H9 (cell line): ENCODE measurements at regions not wholly inside any gene's neighbourhood (a gene's known extent, or its start where the extent isn't known, plus 50 kb on each side); places are given as distances from the start of the nearest gene placed in this dataset.

Experiments
- DNase-seq: peaks from one replicate; pipeline ENCODE4 v3.0.0-alpha.2; 2017
- H2AFZ ChIP-seq: one replicate; pipeline ENCODE4 v1.6.1; 2013; ENCODE audit warnings: mild to moderate bottlenecking, low read length, control low read depth, moderate library complexity
- H2AK5ac ChIP-seq: 2 replicates; pipeline ENCODE4 v1.6.1; 2013; ENCODE audit warnings: low read length, control low read depth, mixed read lengths; ENCODE audit not compliant: insufficient read length
- H2BK120ac ChIP-seq: one replicate; pipeline ENCODE4 v1.6.1; 2013; ENCODE audit warnings: low read depth, mild to moderate bottlenecking, low read length, control low read depth, inconsistent platforms; ENCODE audit not compliant: poor library complexity, severe bottlenecking
- H2BK12ac ChIP-seq: 2 replicates; pipeline ENCODE4 v1.6.1; 2013; ENCODE audit warnings: low read length, control low read depth, mixed read lengths, low read depth; ENCODE audit not compliant: insufficient read length
- H2BK15ac ChIP-seq: 2 replicates; pipeline ENCODE4 v1.6.1; 2013; ENCODE audit warnings: low read depth, low read length, control low read depth
- H2BK20ac ChIP-seq: one replicate; pipeline ENCODE4 v1.6.1; 2013; ENCODE audit warnings: low read depth, mild to moderate bottlenecking, low read length, control low read depth, inconsistent platforms; ENCODE audit not compliant: poor library complexity, severe bottlenecking
- H2BK5ac ChIP-seq: 2 replicates; pipeline ENCODE4 v1.6.1; 2013; ENCODE audit warnings: low read length, control low read depth, mixed read lengths; ENCODE audit not compliant: insufficient read length
- H3K14ac ChIP-seq: 2 replicates; pipeline ENCODE4 v1.6.1; 2013; ENCODE audit warnings: low read length, control low read depth; ENCODE audit not compliant: insufficient read depth
- H3K18ac ChIP-seq: 2 replicates; pipeline ENCODE4 v1.6.1; 2013; ENCODE audit warnings: low read depth, mild to moderate bottlenecking, mixed read lengths, low read length, control low read depth; ENCODE audit not compliant: insufficient read length
- H3K23ac ChIP-seq: 2 replicates; pipeline ENCODE4 v1.6.1; 2013; ENCODE audit warnings: low read length, control low read depth, mixed read lengths, low read depth; ENCODE audit not compliant: insufficient read length
- H3K23me2 ChIP-seq: 2 replicates; pipeline ENCODE4 v1.6.1; 2013; ENCODE audit warnings: low read depth, mild to moderate bottlenecking, mixed read lengths, low read length, control low read depth; ENCODE audit not compliant: insufficient read length, poor library complexity, severe bottlenecking
- H3K27ac ChIP-seq: 2 replicates; pipeline ENCODE4 v1.5.1; 2013; ENCODE audit warnings: low read length, control low read depth, mixed read lengths, low read depth; ENCODE audit not compliant: insufficient read length
- H3K27me3 ChIP-seq: 2 replicates; pipeline ENCODE4 v1.6.1; 2013; ENCODE audit warnings: low read length, control low read depth, inconsistent platforms; ENCODE audit not compliant: insufficient read depth
- H3K4ac ChIP-seq: 2 replicates; pipeline ENCODE4 v1.6.1; 2013; ENCODE audit warnings: low read depth, mild to moderate bottlenecking, control low read depth, inconsistent platforms, low read length, moderate library complexity
- H3K4me1 ChIP-seq: 2 replicates; pipeline ENCODE4 v1.6.1; 2013; ENCODE audit warnings: low read length, control low read depth, inconsistent platforms; ENCODE audit not compliant: insufficient read depth
- H3K4me2 ChIP-seq: 2 replicates; pipeline ENCODE4 v1.6.1; 2013; ENCODE audit warnings: low read length, control low read depth, mixed read lengths; ENCODE audit not compliant: insufficient read length, insufficient read depth
- H3K56ac ChIP-seq: 2 replicates; pipeline ENCODE4 v1.6.1; 2013; ENCODE audit warnings: low read depth, mild to moderate bottlenecking, mixed read lengths, low read length, control low read depth; ENCODE audit not compliant: insufficient read length
- H3K79me1 ChIP-seq: 2 replicates; pipeline ENCODE4 v1.6.1; 2013; ENCODE audit warnings: low read depth, mild to moderate bottlenecking, moderate library complexity, low read length, control low read depth, inconsistent platforms; ENCODE audit not compliant: insufficient read depth, poor library complexity, severe bottlenecking
- H3K79me2 ChIP-seq: 2 replicates; pipeline ENCODE4 v1.6.1; 2013; ENCODE audit warnings: low read length, control low read depth, inconsistent platforms; ENCODE audit not compliant: insufficient read depth
- H3K9ac ChIP-seq: 2 replicates; pipeline ENCODE4 v1.6.1; 2013; ENCODE audit warnings: low read length, control low read depth, mixed read lengths; ENCODE audit not compliant: insufficient read length; ENCODE audit errors: extremely low read depth
- H3K9me3 ChIP-seq: one replicate; pipeline ENCODE4 v1.6.1; 2013; ENCODE audit warnings: low read depth, low read length, inconsistent platforms; ENCODE audit not compliant: control insufficient read depth
- H3T11ph ChIP-seq: one replicate; pipeline ENCODE4 v1.6.1; 2013; ENCODE audit warnings: mild to moderate bottlenecking, low read length, control low read depth, inconsistent platforms
- H4K20me1 ChIP-seq: one replicate; pipeline ENCODE4 v1.6.1; 2013; ENCODE audit not compliant: control insufficient read depth, insufficient read length, insufficient read depth
- H4K5ac ChIP-seq: 2 replicates; pipeline ENCODE4 v1.6.1; 2013; ENCODE audit warnings: low read depth, mild to moderate bottlenecking, mixed read lengths, low read length, control low read depth; ENCODE audit not compliant: insufficient read length
- H4K8ac ChIP-seq: replicated peaks from 2 replicates; pipeline ENCODE4 v1.6.1; 2013; ENCODE audit warnings: low read length, control low read depth, mixed read lengths, low read depth; ENCODE audit not compliant: insufficient read length
- H4K91ac ChIP-seq: 2 replicates; pipeline ENCODE4 v1.6.1; 2013; ENCODE audit warnings: low read depth, mild to moderate bottlenecking, moderate library complexity, mixed read lengths, low read length, control low read depth; ENCODE audit not compliant: insufficient read length
- H3K27ac Mint-ChIP-seq, 3 experiments: 2 replicates in 2 of 3; 3 replicates in 1 of 3; pipeline ENCODE4 v1.8.0; 2020 to 2021; ENCODE audit warnings: mixed read lengths in 3 of 3, mild to moderate bottlenecking in 1 of 3, moderate library complexity in 1 of 3
- H3K27me3 Mint-ChIP-seq: 2 replicates; pipeline ENCODE4 v1.8.0; 2021; ENCODE audit warnings: low read depth, mild to moderate bottlenecking, moderate library complexity, mixed read lengths
- H3K36me3 Mint-ChIP-seq, 3 experiments: 2 replicates in 2 of 3; 3 replicates in 1 of 3; pipeline ENCODE4 v1.8.0; 2020 to 2021; ENCODE audit warnings: low read depth in 3 of 3, mixed read lengths in 3 of 3; ENCODE audit not compliant: insufficient read depth in 1 of 3
- H3K4me1 Mint-ChIP-seq, 2 experiments: 2 replicates each; pipeline ENCODE4 v1.8.0; 2020; ENCODE audit warnings: mixed read lengths in 2 of 2
- H3K4me3 Mint-ChIP-seq, 2 experiments: 2 replicates in 1 of 2; 3 replicates in 1 of 2; pipeline ENCODE4 v1.8.0; 2020 to 2021; ENCODE audit warnings: mild to moderate bottlenecking in 2 of 2, mixed read lengths in 2 of 2, moderate library complexity in 1 of 2
- H3K9me3 Mint-ChIP-seq, 2 experiments: 2 replicates in 1 of 2; 3 replicates in 1 of 2; pipeline ENCODE4 v1.8.0; 2020; ENCODE audit warnings: mild to moderate bottlenecking in 2 of 2, mixed read lengths in 2 of 2, moderate library complexity in 1 of 2
- CTCF ChIP-seq: fragments of 200-600 bp; sonication (generic); conservative IDR thresholded peaks from 3 replicates; pipeline ENCODE4 v1.8.0; 2021; ENCODE audit warnings: antibody characterized with exemption, mild to moderate bottlenecking
- WGBS: extraction: QIAGEN DNeasy Blood & Tissue Kit; methylation state at CpG from one replicate; pipeline ENCODE4 v1.1.7; 2013; ENCODE audit warnings: missing lambda C conversion rate, low lambda C conversion rate, mixed read lengths; ENCODE audit not compliant: insufficient read length; ENCODE audit errors: extremely low coverage; 5-methylcytosine and 5-hydroxymethylcytosine counted together

- Histone ChIP-seq H3K27ac (no peak overlapping the region), H3T11ph (no peak overlapping the region), H3K27me3 (no peaks in the 10 kb centered on the region), H2BK120ac (no peak overlapping the region), H3K23me2 (no peaks in the 10 kb centered on the region), H2BK5ac (no peak overlapping the region), H4K8ac (no peak overlapping the region), H3K4me1 (no peaks in the 10 kb centered on the region), H2BK12ac (no peak overlapping the region), H3K23ac (no peak overlapping the region), H2AK5ac (no peak overlapping the region), H2BK15ac (no peak overlapping the region), H3K18ac (no peak overlapping the region), H3K79me2 (no peaks in the 10 kb centered on the region), H3K56ac (no peak overlapping the region), H2AFZ (no peak overlapping the region), H2BK20ac (no peak overlapping the region), H3K9ac (no peak overlapping the region), H3K14ac (no peak overlapping the region), H3K4me2 (no peak overlapping the region), H3K9me3 (no peaks in the 10 kb centered on the region), H4K91ac (no peak overlapping the region), H4K5ac (no peak overlapping the region), H3K4ac (no peak overlapping the region), H3K79me1 (no peaks in the 10 kb centered on the region), H4K20me1 (no peaks in the 10 kb centered on the region)
- DNase-seq: peak; percentile 79
- Mint-ChIP-seq H3K36me3 (peaks cover 0 to 7% (median 0%) of the 10 kb centered on the region in 3 experiments; a peak in 1 of 7 replicates), H3K4me3 (no peak overlapping the region), H3K27ac (no peak overlapping the region), H3K4me1 (peaks cover 4 to 5% of the 10 kb centered on the region in 2 experiments; a peak in 3 of 4 replicates), H3K9me3 (peaks cover 0 to 9% of the 10 kb centered on the region in 2 experiments; a peak in 4 of 5 replicates), H3K27me3 (no peaks in the 10 kb centered on the region)
- peak; percentile 65 for TF ChIP-seq CTCF
- no CpG with 5 or more reads among the region's 1 CpG for WGBS
Measured at GRCh38 chr4:126583509-126583908, 1049.2 kb upstream of the INTU start.
